Colonic mucosa (tissue), 4 donors: ENCODE measurements at regions not wholly inside any gene's neighbourhood (a gene's known extent, or its start where the extent isn't known, plus 50 kb on each side); places are given as distances from the start of the nearest gene placed in this dataset.

Experiments
- DNase-seq: peaks from one replicate; pipeline ENCODE4 v3.0.0-alpha.2; 2020
- H3K27ac ChIP-seq: fragments of 200-600 bp; one replicate; pipeline ENCODE4 v1.8.0; 2021
- H3K27me3 ChIP-seq: fragments of 200-600 bp; one replicate; pipeline ENCODE4 v1.8.0; 2021
- H3K36me3 ChIP-seq: fragments of 200-600 bp; one replicate; pipeline ENCODE4 v1.8.0; 2021
- H3K4me1 ChIP-seq: fragments of 200-600 bp; one replicate; pipeline ENCODE4 v1.8.0; 2021; ENCODE audit warnings: mild to moderate bottlenecking
- H3K4me3 ChIP-seq: fragments of 200-600 bp; one replicate; pipeline ENCODE4 v1.8.0; 2021
- H3K9ac ChIP-seq, 2 donors: one replicate each; pipeline ENCODE4 v1.7.0; 2013; ENCODE audit warnings: control low read depth in 2 of 2, low read depth in 2 of 2, low read length in 2 of 2
- H3K9me3 ChIP-seq: fragments of 200-600 bp; one replicate; pipeline ENCODE4 v1.8.0; 2021
- intact Hi-C: fragments of 100-400 bp; cut with DNase I; formaldehyde crosslinking; loops from one replicate; pipeline ENCODE4 v1.14.1; 2022
- TF ChIP-seq, protein P1 (sequence below): fragments of 200-600 bp; IDR thresholded peaks from one replicate; pipeline ENCODE4 v1.8.0; 2022; ENCODE audit warnings: antibody characterized with exemption, mild to moderate bottlenecking
- donor health status: healthy.
- donor health status: DM: no; HTN: no; CAD: no.
- donor health status: DM: no; HTN: no; CAD: no.

- Histone ChIP-seq H3K9ac (no peak overlapping the region), H3K36me3 (no peaks in the 10 kb centered on the region), H3K4me1 (no peaks in the 10 kb centered on the region), H3K27ac (no peak overlapping the region), H3K9me3 (no peaks in the 10 kb centered on the region), H3K4me3 (no peak overlapping the region), H3K27me3 (no peaks in the 10 kb centered on the region)
- no peak for DNase-seq
- TF ChIP-seq, protein P1, sequence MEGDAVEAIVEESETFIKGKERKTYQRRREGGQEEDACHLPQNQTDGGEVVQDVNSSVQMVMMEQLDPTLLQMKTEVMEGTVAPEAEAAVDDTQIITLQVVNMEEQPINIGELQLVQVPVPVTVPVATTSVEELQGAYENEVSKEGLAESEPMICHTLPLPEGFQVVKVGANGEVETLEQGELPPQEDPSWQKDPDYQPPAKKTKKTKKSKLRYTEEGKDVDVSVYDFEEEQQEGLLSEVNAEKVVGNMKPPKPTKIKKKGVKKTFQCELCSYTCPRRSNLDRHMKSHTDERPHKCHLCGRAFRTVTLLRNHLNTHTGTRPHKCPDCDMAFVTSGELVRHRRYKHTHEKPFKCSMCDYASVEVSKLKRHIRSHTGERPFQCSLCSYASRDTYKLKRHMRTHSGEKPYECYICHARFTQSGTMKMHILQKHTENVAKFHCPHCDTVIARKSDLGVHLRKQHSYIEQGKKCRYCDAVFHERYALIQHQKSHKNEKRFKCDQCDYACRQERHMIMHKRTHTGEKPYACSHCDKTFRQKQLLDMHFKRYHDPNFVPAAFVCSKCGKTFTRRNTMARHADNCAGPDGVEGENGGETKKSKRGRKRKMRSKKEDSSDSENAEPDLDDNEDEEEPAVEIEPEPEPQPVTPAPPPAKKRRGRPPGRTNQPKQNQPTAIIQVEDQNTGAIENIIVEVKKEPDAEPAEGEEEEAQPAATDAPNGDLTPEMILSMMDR: no peak
- intact Hi-C loops: no loop called here
These were observed 105.4 kb downstream of the ZNF365 start for GRCh38 chr10:62479523-62479922.

DNA sequence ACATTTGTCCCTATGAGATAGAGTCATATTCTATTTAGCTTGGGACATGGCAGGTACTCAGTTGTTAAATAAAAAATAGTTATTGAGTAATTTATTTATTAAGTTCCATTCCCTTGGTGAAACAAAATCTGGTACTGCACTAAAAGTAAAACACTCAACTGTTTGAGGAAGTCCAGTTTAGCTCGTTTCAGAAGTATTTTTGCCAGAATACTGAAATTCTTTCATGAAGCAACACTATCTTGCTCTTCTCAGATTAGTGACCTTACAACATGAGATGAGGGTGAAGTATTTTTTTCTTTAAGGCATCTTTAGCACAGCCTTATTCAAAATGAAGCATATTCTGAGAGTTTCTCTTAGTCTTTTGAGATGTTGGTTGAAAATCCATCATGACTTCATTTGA is 106.0 kb downstream of the ZNF365 start:
- no peak for DNase-seq
- Histone ChIP-seq H3K9me3 (no peaks in the 10 kb centered on the region), H3K27ac (no peak overlapping the region), H3K4me3 (no peak overlapping the region), H3K27me3 (no peaks in the 10 kb centered on the region), H3K9ac (no peak overlapping the region), H3K4me1 (no peaks in the 10 kb centered on the region), H3K36me3 (no peaks in the 10 kb centered on the region)
- TF ChIP-seq, protein P1: no peak
- intact Hi-C loops: no loop called here

GRCh38 chr10:62482581-62482980 is 108.4 kb downstream of the ZNF365 start:
- TF ChIP-seq, protein P1: no peak
- no peak overlapping the region for H3K27ac ChIP-seq
- H3K9ac ChIP-seq: no peak overlapping the region
- no peaks in the 10 kb centered on the region for H3K27me3 ChIP-seq
- H3K9me3 ChIP-seq: no peaks in the 10 kb centered on the region
- no peaks in the 10 kb centered on the region for H3K4me1 ChIP-seq
- no peaks in the 10 kb centered on the region for H3K36me3 ChIP-seq
- no peak for DNase-seq
- intact Hi-C loops: no loop called here
- H3K4me3 ChIP-seq: no peak overlapping the region

DNA sequence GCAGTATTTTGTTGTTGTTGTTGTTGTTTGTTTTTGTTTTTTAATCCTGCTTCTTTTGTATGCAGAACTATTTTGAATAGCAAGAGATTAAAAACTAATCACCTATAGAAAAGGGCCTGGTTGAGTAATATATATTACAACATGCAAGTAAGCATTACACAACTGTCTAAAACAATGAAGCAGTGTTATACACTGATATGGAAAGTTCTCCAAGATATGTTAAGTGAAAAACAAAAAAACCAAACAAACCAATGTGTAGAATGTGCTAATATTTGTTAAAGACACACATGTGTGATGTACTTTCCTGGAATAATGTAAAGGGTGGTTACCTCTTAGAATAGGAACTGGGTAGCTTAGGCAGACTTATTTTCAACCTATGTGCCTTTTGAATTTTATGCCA is 117.4 kb downstream of the ZNF365 start:
- Histone ChIP-seq H3K9ac (no peak overlapping the region), H3K36me3 (no peaks in the 10 kb centered on the region), H3K9me3 (no peaks in the 10 kb centered on the region), H3K4me3 (no peak overlapping the region), H3K4me1 (no peaks in the 10 kb centered on the region), H3K27ac (no peak overlapping the region), H3K27me3 (no peaks in the 10 kb centered on the region)
- TF ChIP-seq, protein P1: no peak
- no peak for DNase-seq
- intact Hi-C loops: loop anchor here (10.0 kb wide), 1 partner anchor 593 kb away; no protein-coding TSS in a partner anchor

DNA sequence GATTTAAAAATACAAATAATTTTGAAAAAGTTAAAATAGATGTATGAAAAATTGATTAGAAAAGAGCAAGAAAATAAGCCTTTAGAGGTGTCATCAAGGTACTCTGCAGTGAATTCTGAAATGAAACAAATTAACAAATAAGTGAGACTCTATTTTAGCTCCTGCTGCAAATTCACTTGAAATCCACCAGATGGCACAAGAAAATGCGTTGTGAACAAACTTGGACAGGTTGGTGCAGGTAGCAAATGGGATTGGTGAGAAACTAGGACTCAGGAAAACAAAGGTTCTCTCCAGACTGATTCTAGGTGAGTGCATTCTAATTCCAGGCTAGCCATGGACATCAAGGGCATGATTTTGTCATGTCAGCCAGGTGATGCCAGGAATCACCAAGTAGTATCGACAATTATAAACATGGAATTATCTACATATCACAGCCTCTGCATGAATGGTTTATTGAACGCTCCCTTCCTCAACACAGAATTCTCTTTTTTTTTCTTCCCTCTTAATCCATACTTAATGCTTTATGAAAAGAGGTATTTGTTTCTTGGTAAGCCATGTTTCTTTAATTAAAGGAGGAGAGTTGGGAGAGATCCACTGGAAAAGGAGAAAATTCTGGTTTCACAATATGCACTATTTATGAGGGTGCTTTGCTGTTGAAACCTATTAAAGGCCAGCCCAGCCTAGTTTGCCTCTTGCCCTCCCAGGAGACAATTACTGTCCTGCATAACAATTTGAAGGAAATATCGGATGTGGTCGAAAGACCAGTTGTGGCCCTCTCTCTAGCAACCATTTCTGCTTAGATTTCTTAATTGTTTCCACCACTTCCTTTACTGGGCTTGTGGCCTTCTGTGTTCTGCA is 118.1 kb downstream of the ZNF365 start:
- no peak overlapping the region for H3K9ac ChIP-seq
- no peaks in the 10 kb centered on the region for H3K27me3 ChIP-seq
- no peaks in the 10 kb centered on the region for H3K9me3 ChIP-seq
- DNase-seq: no peak
- intact Hi-C loops: loop anchor here (10.0 kb wide), 1 partner anchor 593 kb away; no protein-coding TSS in a partner anchor
- TF ChIP-seq, protein P1: peak; percentile 34
- H3K4me1 ChIP-seq: no peaks in the 10 kb centered on the region
- no peak overlapping the region for H3K27ac ChIP-seq
- no peaks in the 10 kb centered on the region for H3K36me3 ChIP-seq
- H3K4me3 ChIP-seq: no peak overlapping the region
